ENCODE measurements at regions not wholly inside any gene's neighbourhood (a gene's known extent, or its start where the extent isn't known, plus 50 kb on each side); places are given as distances from the start of the nearest gene placed in this dataset.

DNA sequence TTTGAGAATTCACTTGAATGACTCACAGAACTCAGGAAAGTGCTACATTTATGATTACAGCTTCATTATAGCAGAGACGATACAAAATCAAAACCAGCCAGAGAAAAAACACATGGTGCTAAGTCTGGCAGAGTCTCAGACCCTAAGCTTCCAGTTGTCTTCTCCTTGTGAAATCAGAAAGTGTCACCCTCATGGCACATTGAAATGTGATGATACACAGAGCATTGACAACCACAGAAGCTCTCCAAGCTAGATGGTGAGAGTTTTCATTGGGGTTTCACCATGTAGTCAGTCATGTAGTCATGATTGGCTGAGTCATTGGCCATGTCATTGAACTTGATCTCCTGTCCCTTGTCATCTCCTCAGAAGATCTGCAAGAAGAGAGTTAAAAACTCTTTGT, 526.6 kb downstream of the MRPL39 start:
- H3K27ac ChIP-seq: no peak overlapping the region
- 33% methylated on average over 1 of the region's 1 CpG; no CpG with 5 or more reads in 1 of the 2 donors for WGBS, 2 donors (ENCODE audit: low coverage in 1 of 2)
- no peak overlapping the region for H3K4me3 ChIP-seq
- no peaks in the 10 kb centered on the region for H3K36me3 ChIP-seq
- no peaks in the 10 kb centered on the region for H3K4me1 ChIP-seq
- no peak for ATAC-seq
- TF ChIP-seq POLR2A (IDR thresholded peaks at IDR 0.05) (no peak), EP300 (IDR thresholded peaks at IDR 0.05) (no peak), POLR2AphosphoS5 (IDR thresholded peaks at IDR 0.05) (no peak)
- TF ChIP-seq, protein P1, sequence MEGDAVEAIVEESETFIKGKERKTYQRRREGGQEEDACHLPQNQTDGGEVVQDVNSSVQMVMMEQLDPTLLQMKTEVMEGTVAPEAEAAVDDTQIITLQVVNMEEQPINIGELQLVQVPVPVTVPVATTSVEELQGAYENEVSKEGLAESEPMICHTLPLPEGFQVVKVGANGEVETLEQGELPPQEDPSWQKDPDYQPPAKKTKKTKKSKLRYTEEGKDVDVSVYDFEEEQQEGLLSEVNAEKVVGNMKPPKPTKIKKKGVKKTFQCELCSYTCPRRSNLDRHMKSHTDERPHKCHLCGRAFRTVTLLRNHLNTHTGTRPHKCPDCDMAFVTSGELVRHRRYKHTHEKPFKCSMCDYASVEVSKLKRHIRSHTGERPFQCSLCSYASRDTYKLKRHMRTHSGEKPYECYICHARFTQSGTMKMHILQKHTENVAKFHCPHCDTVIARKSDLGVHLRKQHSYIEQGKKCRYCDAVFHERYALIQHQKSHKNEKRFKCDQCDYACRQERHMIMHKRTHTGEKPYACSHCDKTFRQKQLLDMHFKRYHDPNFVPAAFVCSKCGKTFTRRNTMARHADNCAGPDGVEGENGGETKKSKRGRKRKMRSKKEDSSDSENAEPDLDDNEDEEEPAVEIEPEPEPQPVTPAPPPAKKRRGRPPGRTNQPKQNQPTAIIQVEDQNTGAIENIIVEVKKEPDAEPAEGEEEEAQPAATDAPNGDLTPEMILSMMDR (IDR thresholded peaks at IDR 0.05): no peak
- no peaks in the 10 kb centered on the region for H3K9me3 ChIP-seq
- no peaks in the 10 kb centered on the region for H3K27me3 ChIP-seq

- Histone ChIP-seq H3K4me3 (no peak overlapping the region), H3K36me3 (no peaks in the 10 kb centered on the region), H3K27me3 (no peaks in the 10 kb centered on the region), H3K27ac (no peak overlapping the region), H3K9me3 (no peaks in the 10 kb centered on the region), H3K4me1 (no peaks in the 10 kb centered on the region)
- TF ChIP-seq EP300 (IDR thresholded peaks at IDR 0.05): no peak
- TF ChIP-seq, protein P1 (IDR thresholded peaks at IDR 0.05): no peak
- WGBS, 2 donors (ENCODE audit: low coverage in 1 of 2): 50% methylated on average over 1 of the region's 1 CpG
- no peak for ATAC-seq
Observed at GRCh38 chr21:25080141-25080540, 527.1 kb downstream of the MRPL39 start.

GRCh38 chr21:25079053-25079452, 528.2 kb downstream of the MRPL39 start:
- 78 to 85% methylated on average over 3 of the region's 3 CpGs for WGBS, 2 donors (ENCODE audit: low coverage in 1 of 2)
- TF ChIP-seq, protein P1 (IDR thresholded peaks at IDR 0.05): no peak
- TF ChIP-seq POLR2AphosphoS5 (IDR thresholded peaks at IDR 0.05) (no peak), EP300 (IDR thresholded peaks at IDR 0.05) (no peak), POLR2A (IDR thresholded peaks at IDR 0.05) (no peak)
- H3K4me3 ChIP-seq: no peak overlapping the region
- H3K36me3 ChIP-seq: no peaks in the 10 kb centered on the region
- H3K27ac ChIP-seq: no peak overlapping the region
- ATAC-seq: no peak
- H3K27me3 ChIP-seq: no peaks in the 10 kb centered on the region
- H3K9me3 ChIP-seq: no peaks in the 10 kb centered on the region
- no peaks in the 10 kb centered on the region for H3K4me1 ChIP-seq

DNA sequence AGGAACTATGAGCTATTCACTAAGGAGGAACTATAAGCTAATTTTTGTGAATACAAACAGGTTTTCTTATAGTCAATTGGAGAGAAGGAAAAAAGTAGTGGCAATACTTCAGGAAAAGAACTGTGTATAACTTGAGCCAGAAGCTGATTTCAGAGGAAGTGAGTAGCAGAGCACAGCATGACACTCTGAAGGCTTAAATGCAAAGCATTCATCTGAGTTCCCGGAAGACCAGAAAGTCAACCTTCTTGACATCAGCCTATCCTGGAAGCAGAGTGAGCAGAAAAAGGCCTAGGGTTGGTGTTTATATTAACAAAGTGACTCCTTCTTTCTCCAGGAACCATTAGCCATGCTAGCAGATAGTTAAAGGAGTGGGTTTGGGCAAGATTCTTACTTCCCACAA, 545.2 kb downstream of the MRPL39 start:
- H3K4me3 ChIP-seq: no peak overlapping the region
- WGBS, 2 donors (ENCODE audit: low coverage in 1 of 2): 67 to 88% methylated on average over 1 of the region's 1 CpG
- no peak for ATAC-seq
- no peak overlapping the region for H3K27ac ChIP-seq
- no peaks in the 10 kb centered on the region for H3K27me3 ChIP-seq
- TF ChIP-seq POLR2AphosphoS5 (IDR thresholded peaks at IDR 0.05): no peak
- TF ChIP-seq POLR2A (IDR thresholded peaks at IDR 0.05): no peak
- no peaks in the 10 kb centered on the region for H3K4me1 ChIP-seq
- no peaks in the 10 kb centered on the region for H3K36me3 ChIP-seq
- no peaks in the 10 kb centered on the region for H3K9me3 ChIP-seq

GRCh38 chr21:25054689-25055088, 552.6 kb downstream of the MRPL39 start:
- ATAC-seq: no peak
- Histone ChIP-seq H3K4me1 (no peaks in the 10 kb centered on the region), H3K4me3 (no peak overlapping the region), H3K9me3 (no peaks in the 10 kb centered on the region), H3K36me3 (no peaks in the 10 kb centered on the region), H3K27ac (no peak overlapping the region), H3K27me3 (no peaks in the 10 kb centered on the region)
- 46 to 57% methylated on average over 2 of the region's 2 CpGs for WGBS, 2 donors (ENCODE audit: low coverage in 1 of 2)
- no peak for TF ChIP-seq EP300 (IDR thresholded peaks at IDR 0.05)
- no peak for TF ChIP-seq POLR2A (IDR thresholded peaks at IDR 0.05)
- TF ChIP-seq, protein P1 (IDR thresholded peaks at IDR 0.05): no peak
- no peak for TF ChIP-seq POLR2AphosphoS5 (IDR thresholded peaks at IDR 0.05)
